SK-N-SH (cell line): ENCODE measurements at regions not wholly inside any gene's neighbourhood (a gene's known extent, or its start where the extent isn't known, plus 50 kb on each side); places are given as distances from the start of the nearest gene placed in this dataset.
"Not testable (repeated sequence)": the region's sequence is repeated elsewhere in the genome, so short reads cannot be mapped to it uniquely, and the experiment has no call there.

Experiments
- CTCF ChIP-seq: fragments of 200-600 bp; sonication (generic); IDR thresholded peaks from 2 replicates; pipeline ENCODE4 v1.6.1; 2017; ENCODE audit warnings: antibody characterized with exemption, mild to moderate bottlenecking, moderate library complexity
- EP300 ChIP-seq, 2 experiments: IDR thresholded peaks; 2 replicates each; pipeline versions ENCODE4 v1.4.0 to v1.6.1; 2012; ENCODE audit warnings: borderline replicate concordance in 1 of 2, low read depth in 1 of 2, low read length in 1 of 2
- FOXM1 ChIP-seq: IDR thresholded peaks from 2 replicates; pipeline ENCODE4 v1.4.0; 2012; ENCODE audit warnings: low read depth, mild to moderate bottlenecking
- NFIC ChIP-seq: IDR thresholded peaks from 2 replicates; pipeline ENCODE4 v1.4.0; 2012; ENCODE audit warnings: borderline replicate concordance
- RAD21 ChIP-seq: IDR thresholded peaks from 2 replicates; pipeline ENCODE4 v1.6.1; 2012; ENCODE audit warnings: mild to moderate bottlenecking, low read length
- SIN3A ChIP-seq: IDR thresholded peaks from 2 replicates; pipeline ENCODE4 v1.6.1; 2012; ENCODE audit warnings: low read depth, mild to moderate bottlenecking, low read length, moderate library complexity, borderline replicate concordance
- TAF1 ChIP-seq: IDR thresholded peaks from 2 replicates; pipeline ENCODE4 v1.6.1; 2012; ENCODE audit warnings: low read depth, mild to moderate bottlenecking, low read length, moderate library complexity, borderline replicate concordance
- USF2 ChIP-seq: fragments of 150-350 bp; IDR thresholded peaks from 2 replicates; pipeline ENCODE4 v1.6.1; 2017; ENCODE audit warnings: antibody characterized with exemption, low read length, low read depth, borderline replicate concordance
- YY1 ChIP-seq: IDR thresholded peaks from 2 replicates; pipeline ENCODE4 v1.4.0; 2012; ENCODE audit warnings: low read depth, mild to moderate bottlenecking

- TF ChIP-seq YY1; SIN3A; CTCF; RAD21; EP300 (IDR thresholded peaks at IDR 0.05; ENCODE audit: borderline replicate concordance in 1 of 2, low read depth in 1 of 2, low read length in 1 of 2); NFIC; TAF1; FOXM1; USF2: not testable (repeated sequence)
Observed at GRCh38 chr12:72931838-72932237, 659.7 kb downstream of the TRHDE start.
